T47D (cell line): ENCODE measurements at regions not wholly inside any gene's neighbourhood (a gene's known extent, or its start where the extent isn't known, plus 50 kb on each side); places are given as distances from the start of the nearest gene placed in this dataset.

ENCODE experiments used
- DNase-seq, 2 experiments: peaks; one replicate each; pipeline versions ENCODE4 v3.0.0 to v3.0.0-alpha.2; 2011 to 2012; ENCODE audit warnings: low read depth in 1 of 2, low spot score in 1 of 2
- JUND ChIP-seq: IDR thresholded peaks from 2 replicates; pipeline ENCODE4 v1.6.1; 2012; ENCODE audit warnings: low read depth
- in situ Hi-C: cut with HindIII; loops from 2 replicates; pipeline ENCODE4 v1.10.0; 2016; ENCODE audit warnings: low sequenced_read_pairs, low pct_unique_long_range_greater_than_20kb

DNA sequence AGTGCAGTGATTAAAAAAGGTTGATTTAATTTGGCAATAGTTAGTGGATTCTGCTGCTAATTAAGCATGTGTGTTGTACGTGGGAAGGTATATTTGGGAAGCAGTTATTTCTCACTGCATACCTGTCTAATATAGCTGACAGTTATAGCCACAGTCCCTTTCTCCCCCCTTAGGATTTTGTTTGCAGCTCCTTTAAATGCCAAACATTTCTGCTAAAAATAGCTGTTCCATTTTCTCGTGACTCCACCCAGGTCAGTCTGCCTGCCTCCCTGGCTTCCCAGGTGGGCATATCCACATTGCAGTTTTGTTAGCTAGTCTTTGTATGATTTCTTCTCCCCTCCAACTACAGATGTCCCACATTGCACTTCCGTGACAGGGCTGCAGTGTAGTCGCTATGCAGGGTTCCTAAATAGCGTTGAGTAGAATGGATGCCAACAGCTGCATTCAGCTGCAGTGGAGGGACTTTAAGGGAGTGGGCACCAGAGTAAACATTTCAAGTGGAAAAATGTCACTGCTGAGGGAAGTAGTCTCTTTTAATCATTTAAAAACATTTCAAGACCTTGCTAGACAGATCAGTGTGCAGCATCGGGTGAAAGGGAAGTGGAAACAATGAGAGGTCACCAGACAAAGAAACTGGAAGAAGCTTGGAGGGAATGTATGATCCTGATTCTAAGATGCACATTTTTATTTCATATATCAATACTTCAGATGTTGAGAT lies 326.3 kb downstream of the RAPGEF2 start:
- TF ChIP-seq JUND: no peak
- in situ Hi-C loops: no loop called here
- DNase-seq: no peak

DNA sequence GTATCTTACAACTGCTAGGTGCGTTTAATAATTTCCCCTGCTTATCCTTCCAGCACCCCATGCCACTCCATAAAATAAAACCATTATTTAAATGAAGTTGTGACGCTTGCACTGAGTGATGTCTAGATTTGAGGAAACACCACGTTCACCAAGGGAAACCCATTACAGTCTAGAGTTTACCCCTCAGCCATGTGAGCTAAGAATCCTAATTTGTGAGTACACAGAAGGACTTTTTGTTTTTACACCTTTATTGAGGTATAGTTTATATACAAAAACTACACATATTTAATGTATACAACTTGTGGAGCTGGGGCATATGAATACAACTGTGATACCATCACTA lies 326.8 kb downstream of the RAPGEF2 start:
- no peak for TF ChIP-seq JUND
- in situ Hi-C loops: no loop called here
- DNase-seq: no peak

DNA sequence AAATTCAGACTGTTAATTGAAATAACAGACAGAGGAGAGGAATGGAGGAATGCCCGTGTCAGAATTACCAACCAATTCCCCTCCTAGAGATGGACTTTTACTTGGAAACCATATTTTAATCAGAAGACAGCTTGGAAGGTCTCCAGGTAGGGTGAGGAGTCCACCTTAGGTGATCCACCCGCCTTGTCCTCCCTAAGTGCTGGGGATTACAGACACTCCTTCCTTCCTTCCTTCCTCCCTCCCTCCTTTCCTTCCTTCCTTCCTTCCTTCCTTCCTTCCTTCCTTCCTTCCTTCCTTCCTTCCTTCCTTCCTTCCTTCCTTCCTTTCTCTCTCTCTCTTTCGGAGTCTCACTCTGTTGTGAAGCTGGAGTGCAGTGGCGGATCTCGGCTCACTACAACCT lies 328.0 kb downstream of the RAPGEF2 start:
- no peak for TF ChIP-seq JUND
- in situ Hi-C loops: no loop called here
- DNase-seq: no peak

DNA sequence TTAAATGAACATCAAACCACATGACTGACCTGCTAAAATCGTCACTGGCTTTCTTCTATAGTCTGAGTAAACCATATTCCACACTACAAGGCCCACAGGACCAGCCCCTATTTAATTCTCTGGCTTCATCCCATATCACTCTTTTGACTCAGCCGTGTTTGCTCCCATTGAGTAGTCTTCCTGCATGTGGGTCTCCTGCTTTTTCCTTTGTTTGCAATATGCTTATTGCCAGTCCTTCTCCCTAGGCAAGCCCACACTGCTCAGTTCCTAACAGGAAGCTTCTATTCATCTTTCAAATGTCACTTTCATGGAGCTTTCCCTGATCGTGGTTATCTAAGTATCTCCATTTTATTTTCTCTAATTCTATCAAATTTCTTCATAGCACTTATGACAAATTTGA lies 329.6 kb downstream of the RAPGEF2 start:
- TF ChIP-seq JUND: no peak
- in situ Hi-C loops: no loop called here
- DNase-seq: no peak

DNA sequence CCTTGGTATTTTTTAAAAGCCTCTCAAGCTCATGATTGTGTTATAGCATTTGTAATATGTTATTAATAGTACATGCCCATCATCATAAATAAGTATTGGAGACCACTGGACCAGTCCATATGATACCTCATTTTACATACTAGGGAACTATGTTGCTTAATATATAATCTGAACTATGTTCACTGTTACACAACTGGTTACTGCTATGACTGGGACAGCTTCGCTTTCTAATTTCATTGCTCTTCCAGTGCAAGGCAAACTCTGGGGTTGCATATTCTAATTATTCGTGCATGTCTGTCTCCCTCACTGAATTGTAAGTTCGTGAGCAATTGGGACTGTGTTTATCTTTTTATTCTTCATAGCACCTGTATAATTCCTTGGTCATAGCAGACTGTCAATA lies 330.5 kb downstream of the RAPGEF2 start:
- DNase-seq: no peak
- in situ Hi-C loops: no loop called here
- no peak for TF ChIP-seq JUND

DNA sequence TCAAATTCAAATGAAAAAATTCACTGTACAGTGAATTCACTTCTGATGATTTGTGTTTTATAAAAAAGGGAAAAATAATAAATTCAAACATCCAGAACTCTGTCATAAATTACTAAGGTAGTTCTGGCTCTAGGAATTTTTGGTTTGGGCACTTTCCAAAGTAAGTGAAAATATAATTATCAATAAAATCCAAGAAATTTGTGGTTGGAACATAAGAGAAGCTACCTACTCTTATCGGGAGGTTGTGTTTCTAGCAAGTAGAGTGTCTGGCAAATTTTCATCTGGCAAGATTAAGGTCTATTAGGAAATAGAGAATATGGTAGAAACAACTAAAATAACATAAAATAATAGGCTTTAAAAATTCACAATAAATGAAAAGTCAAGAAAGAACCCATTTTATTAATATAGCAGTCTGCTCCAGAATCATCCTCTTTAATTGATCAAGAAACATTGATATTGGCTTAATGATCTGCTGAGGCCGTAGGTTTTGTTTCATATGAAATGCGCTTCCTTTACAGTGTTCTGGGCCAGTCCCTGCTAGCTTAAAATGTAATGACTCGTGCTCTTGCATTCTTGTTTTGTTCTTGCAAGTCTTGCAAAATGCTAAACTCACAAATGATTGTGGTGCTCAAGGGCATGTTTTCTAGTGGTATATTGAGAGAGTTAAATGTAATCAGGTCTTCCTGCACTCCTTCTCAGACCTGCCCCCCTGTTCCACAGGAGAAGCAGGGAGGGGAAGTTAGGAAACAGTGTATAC lies 331.4 kb downstream of the RAPGEF2 start:
- DNase-seq: no peak
- in situ Hi-C loops: no loop called here
- no peak for TF ChIP-seq JUND

DNA sequence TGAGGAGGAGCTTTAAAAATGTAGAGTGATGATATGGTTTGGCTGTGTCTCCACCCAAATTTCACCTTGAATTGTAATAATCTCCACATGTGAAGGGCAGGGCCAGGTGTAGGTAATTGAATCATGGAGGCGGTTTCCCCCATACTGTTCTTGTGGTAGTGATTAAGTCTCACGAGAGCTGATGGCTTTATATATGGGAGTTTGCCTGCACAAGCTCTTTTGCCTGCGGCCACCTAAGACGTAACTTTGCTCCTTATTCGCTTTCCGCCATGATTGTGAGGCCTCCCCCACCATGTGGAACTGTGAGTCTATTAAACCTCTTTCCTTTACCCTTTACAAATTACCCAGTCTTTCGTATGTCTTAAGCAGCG lies 332.0 kb downstream of the RAPGEF2 start:
- in situ Hi-C loops: no loop called here
- no peak for TF ChIP-seq JUND
- no peak for DNase-seq

DNA sequence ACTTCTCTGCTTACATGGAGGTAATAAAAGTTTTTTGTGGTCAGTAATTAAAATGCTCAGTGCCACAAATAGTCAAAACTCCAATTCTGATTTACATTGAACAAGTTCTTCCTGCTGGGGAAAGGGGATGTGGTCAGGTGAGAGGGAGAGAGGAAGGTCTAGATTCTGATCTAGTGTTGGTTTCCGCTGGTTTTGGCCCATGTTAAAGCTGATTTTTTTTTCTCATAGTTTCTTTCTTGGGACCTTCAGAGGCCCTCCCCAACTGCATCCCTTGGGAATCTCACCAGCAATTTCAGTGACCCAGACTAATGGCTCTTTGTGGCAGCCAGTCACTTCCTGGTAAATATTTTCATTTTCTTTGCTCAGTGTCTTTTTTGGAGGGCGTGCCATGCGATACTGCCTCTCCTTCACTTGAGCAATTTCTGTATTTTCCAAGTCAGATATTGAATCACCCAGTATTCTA lies 332.7 kb downstream of the RAPGEF2 start:
- DNase-seq: no peak
- TF ChIP-seq JUND: no peak
- in situ Hi-C loops: no loop called here

DNA sequence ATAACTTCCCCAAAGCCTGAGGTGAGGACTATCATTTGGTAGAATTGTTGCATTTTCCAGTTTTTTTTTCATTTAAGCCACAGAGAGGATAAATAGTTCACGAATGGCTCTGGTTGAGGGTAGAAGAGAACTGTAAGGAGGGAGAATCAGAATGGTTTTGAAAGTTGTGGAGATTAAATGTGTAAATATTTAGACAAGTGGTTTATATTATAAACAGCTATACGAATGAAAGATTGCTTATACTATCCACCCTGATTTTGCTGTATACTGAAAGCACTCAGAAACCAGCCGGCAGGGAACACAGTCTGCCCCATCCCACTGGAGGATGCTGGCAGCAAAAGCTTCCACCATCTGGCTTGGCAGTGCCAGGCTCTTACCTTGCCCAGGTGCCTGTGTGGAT lies 341.1 kb downstream of the RAPGEF2 start:
- DNase-seq: no peak
- no peak for TF ChIP-seq JUND
- in situ Hi-C loops: no loop called here

DNA sequence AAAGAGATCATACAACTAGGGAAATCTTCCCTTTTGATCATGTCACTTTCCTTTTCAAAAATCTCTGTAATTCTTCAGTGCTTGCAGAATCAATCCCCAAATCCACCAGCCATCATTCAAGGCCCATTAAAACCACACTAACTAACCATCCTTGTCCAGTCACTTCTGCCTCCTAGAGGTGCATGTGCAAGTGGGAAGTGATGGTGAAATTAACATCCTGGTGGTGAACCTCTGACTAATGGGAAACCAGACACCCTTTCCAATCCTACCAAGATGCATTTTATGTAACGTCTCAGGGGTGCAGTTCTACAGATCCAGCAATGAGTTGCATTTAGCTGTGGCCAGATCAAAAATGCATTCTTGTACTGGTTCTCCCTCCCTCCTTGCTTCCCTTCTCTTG lies 341.8 kb downstream of the RAPGEF2 start:
- no peak for DNase-seq
- in situ Hi-C loops: no loop called here
- no peak for TF ChIP-seq JUND

DNA sequence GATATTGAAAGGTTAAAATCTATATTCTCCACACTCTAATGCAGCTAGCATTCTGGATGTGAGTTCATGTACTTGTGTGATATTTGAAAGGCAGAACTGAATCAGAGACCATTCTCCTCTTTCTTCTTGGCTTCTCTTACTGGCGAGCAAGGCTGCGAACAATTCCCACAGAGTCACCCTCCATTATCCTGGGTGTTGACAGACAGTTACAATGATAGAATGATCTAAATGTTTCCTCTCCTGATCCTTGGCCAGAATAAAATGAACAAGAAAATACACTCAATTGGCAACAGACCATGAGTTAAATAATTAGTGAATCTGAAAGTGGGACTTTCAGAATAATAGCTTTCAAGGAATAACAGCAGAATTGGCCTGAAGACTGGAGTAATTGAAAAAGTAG lies 342.8 kb downstream of the RAPGEF2 start:
- no peak for TF ChIP-seq JUND
- in situ Hi-C loops: no loop called here
- no peak for DNase-seq

DNA sequence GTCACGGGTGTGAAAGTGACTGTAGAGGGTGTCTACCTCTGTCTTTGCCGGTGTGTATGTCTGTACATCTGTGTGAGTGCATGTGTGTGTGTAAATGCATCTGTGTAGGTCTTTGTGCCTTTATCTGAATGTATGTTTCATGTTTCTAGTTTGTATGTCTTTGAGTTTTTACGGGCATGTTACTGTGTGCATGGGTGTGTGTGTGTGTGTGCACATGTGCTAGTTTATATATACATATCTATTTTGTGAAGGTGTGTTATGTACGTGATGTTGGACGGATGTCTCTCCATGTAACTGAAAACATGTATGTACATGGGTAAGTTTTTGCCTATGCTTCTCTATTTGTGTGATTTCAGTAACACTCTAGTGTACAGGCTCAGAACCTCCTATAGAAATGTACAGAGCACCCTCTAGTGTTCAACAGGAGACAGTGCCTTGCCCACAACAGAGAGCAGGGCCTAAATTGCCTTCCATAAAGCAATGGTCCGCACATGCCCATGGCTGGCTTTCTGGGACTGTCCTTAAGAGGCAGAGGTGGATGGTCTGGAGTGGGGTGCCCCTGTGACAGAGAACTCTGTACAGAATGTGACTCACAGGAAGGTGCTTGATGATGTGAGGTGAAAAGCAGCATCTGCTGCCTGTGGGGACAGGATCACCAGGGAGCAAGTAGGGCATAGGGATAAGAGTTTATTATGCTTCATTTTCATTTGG lies 343.5 kb downstream of the RAPGEF2 start:
- DNase-seq: peak; percentile 23 to 71

DNA sequence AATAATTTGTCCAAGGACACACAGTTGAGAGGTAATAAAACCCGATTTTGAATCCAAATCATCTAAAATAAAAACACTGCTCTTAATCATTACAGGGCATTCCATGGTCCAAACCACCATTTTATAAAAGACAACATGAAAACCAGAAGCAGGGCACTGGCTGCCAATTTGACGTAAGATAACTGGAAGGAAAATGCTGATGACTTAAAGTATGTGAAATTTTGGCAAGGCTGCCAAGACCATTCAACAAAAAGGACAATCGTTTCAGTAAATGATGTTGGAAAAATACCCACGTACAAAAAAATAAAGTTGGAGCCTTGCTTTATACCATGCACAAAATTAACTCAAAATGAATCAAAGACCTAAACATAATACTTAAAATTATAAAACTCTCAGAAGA lies 344.4 kb downstream of the RAPGEF2 start:
- no peak for TF ChIP-seq JUND
- in situ Hi-C loops: no loop called here

More for the DNA sequence above, 343.5 kb downstream of the RAPGEF2 start:
- no peak for TF ChIP-seq JUND
- in situ Hi-C loops: no loop called here

More for the DNA sequence above, 344.4 kb downstream of the RAPGEF2 start:
- DNase-seq: no peak
